Esophagus squamous epithelium (tissue), 4 donors: ENCODE measurements at regions not wholly inside any gene's neighbourhood (a gene's known extent, or its start where the extent isn't known, plus 50 kb on each side); places are given as distances from the start of the nearest gene placed in this dataset.

Experiments used
- CTCF ChIP-seq, 6 experiments: fragments of 450-650 bp in 4 of 6; fragments of 200-600 bp in 2 of 6; sonication (generic) in 2 of 6; IDR thresholded peaks; one replicate each; pipeline ENCODE4 v1.5.1; 2016 to 2019; ENCODE audit warnings: antibody characterized with exemption in 6 of 6, mild to moderate bottlenecking in 4 of 6, moderate library complexity in 4 of 6
- POLR2A ChIP-seq, 4 donors: fragments of 450-650 bp; IDR thresholded peaks; one replicate each; pipeline ENCODE4 v1.6.1; 2017; ENCODE audit warnings: antibody characterized with exemption in 4 of 4, mild to moderate bottlenecking in 4 of 4, moderate library complexity in 3 of 4

- TF ChIP-seq CTCF (IDR thresholded peaks at IDR 0.05) = no peak
- no peak for TF ChIP-seq POLR2A (IDR thresholded peaks at IDR 0.05)
Observed at GRCh38 chr20:6595704-6596103, 171.8 kb upstream of the BMP2 start.
